WERI-Rb-1 (cell line): ENCODE measurements at regions not wholly inside any gene's neighbourhood (a gene's known extent, or its start where the extent isn't known, plus 50 kb on each side); places are given as distances from the start of the nearest gene placed in this dataset.
"Not testable (repeated sequence)": the region's sequence is repeated elsewhere in the genome, so short reads cannot be mapped to it uniquely, and the experiment has no call there.

Experiments
- DNase-seq: peaks from one replicate; pipeline ENCODE4 v3.0.0-alpha.2; 2020
- H3K27ac ChIP-seq: fragments of 250-450 bp; sonication (Bioruptor Pico); 2 replicates; pipeline ENCODE4 v1.5.1; 2020; ENCODE audit warnings: mild to moderate bottlenecking, moderate library complexity
- H3K27me3 ChIP-seq: fragments of 250-450 bp; sonication (Bioruptor Pico); 2 replicates; pipeline ENCODE4 v1.5.1; 2021; ENCODE audit warnings: mild to moderate bottlenecking, low read depth, moderate library complexity; ENCODE audit not compliant: insufficient read depth, severe bottlenecking
- H3K36me3 ChIP-seq: fragments of 250-450 bp; sonication (Bioruptor Pico); 2 replicates; pipeline ENCODE4 v1.5.1; 2020; ENCODE audit warnings: mild to moderate bottlenecking, moderate library complexity
- H3K4me3 ChIP-seq: 2 replicates; pipeline ENCODE4 v1.5.1; 2011; ENCODE audit warnings: low read depth, mild to moderate bottlenecking, control low read depth, low read length
- H3K9me3 ChIP-seq: fragments of 250-450 bp; sonication (Bioruptor Pico); 2 replicates; pipeline ENCODE4 v1.5.1; 2021; ENCODE audit warnings: mild to moderate bottlenecking, moderate library complexity; ENCODE audit not compliant: severe bottlenecking
- CTCF ChIP-seq: IDR thresholded peaks from 2 replicates; pipeline ENCODE4 v1.5.1; 2011; ENCODE audit warnings: low read depth, mild to moderate bottlenecking, control low read depth, inconsistent platforms, low read length

GRCh38 chr10:29732918-29733317 lies 98.1 kb upstream of the SVIL start:
- no peak for TF ChIP-seq CTCF
- H3K27ac ChIP-seq = no peak overlapping the region

GRCh38 chr10:29731760-29732159 lies 97.0 kb upstream of the SVIL start:
- TF ChIP-seq CTCF = no peak
- no peak overlapping the region for H3K4me3 ChIP-seq
- no peaks in the 10 kb centered on the region for H3K27me3 ChIP-seq
- DNase-seq = no peak
- no peak overlapping the region for H3K27ac ChIP-seq
- no peaks in the 10 kb centered on the region for H3K36me3 ChIP-seq
- H3K9me3 ChIP-seq = no peaks in the 10 kb centered on the region

More at GRCh38 chr10:29732918-29733317, 98.1 kb upstream of the SVIL start:
- Histone ChIP-seq H3K4me3 (no peak overlapping the region), H3K36me3 (no peaks in the 10 kb centered on the region), H3K27me3 (peaks cover 3% of the 10 kb centered on the region), H3K9me3 (no peaks in the 10 kb centered on the region)
- no peak for DNase-seq

- Histone ChIP-seq H3K27ac (no peak overlapping the region), H3K27me3 (no peaks in the 10 kb centered on the region), H3K4me3 (no peak overlapping the region), H3K9me3 (no peaks in the 10 kb centered on the region), H3K36me3 (no peaks in the 10 kb centered on the region)
- DNase-seq = no peak
- TF ChIP-seq CTCF = no peak
These were observed 96.2 kb upstream of the SVIL start for GRCh38 chr10:29730969-29731368.

- Histone ChIP-seq H3K36me3 (no peaks in the 10 kb centered on the region), H3K4me3 (no peak overlapping the region), H3K27me3 (no peaks in the 10 kb centered on the region), H3K27ac (no peak overlapping the region), H3K9me3 (no peaks in the 10 kb centered on the region)
- no peak for DNase-seq
- no peak for TF ChIP-seq CTCF
These were observed 95.7 kb upstream of the SVIL start for GRCh38 chr10:29730458-29730857.

GRCh38 chr10:29728541-29729049 lies 93.8 kb upstream of the SVIL start:
- no peak overlapping the region for H3K27ac ChIP-seq
- no peak overlapping the region for H3K4me3 ChIP-seq
- DNase-seq = peak; percentile 8
- TF ChIP-seq CTCF = no peak
- no peaks in the 10 kb centered on the region for H3K27me3 ChIP-seq
- no peaks in the 10 kb centered on the region for H3K9me3 ChIP-seq
- no peaks in the 10 kb centered on the region for H3K36me3 ChIP-seq

- H3K9me3 ChIP-seq, DNase-seq, H3K27ac ChIP-seq, H3K36me3 ChIP-seq, H3K27me3 ChIP-seq, H3K4me3 ChIP-seq: not testable (repeated sequence)
These were observed 91.2 kb upstream of the SVIL start for GRCh38 chr10:29725927-29726326.
